GM12878 (cell line): ENCODE measurements at regions not wholly inside any gene's neighbourhood (a gene's known extent, or its start where the extent isn't known, plus 50 kb on each side); places are given as distances from the start of the nearest gene placed in this dataset.

ENCODE experiments used
- ATAC-seq: fragments of 200-7000 bp; cut with Tn5 transposase; 3 replicates; pipeline ENCODE4 v1.9.1; 2020; ENCODE audit warnings: mild to moderate bottlenecking, moderate library complexity
- BruUV-seq: library from RNA; stranded (reverse); fragments of 400-500 nt; replicated peaks from 2 replicates; lab custom pipeline; 2021; lab: Mats Ljungman, UMichigan
- CTCF ChIA-PET: fragments of 300-600 bp; sonication (Branson Sonifier 250); formaldehyde crosslinking; extraction: SDS; loops from one replicate; lab custom pipeline; 2021; ENCODE audit warnings: inconsistent platforms; lab: Yijun Ruan, JAX
- POLR2A ChIA-PET: fragments of 350-600 bp; formaldehyde crosslinking; extraction: SDS; loops from one replicate; lab custom pipeline; 2021; ENCODE audit warnings: inconsistent platforms; lab: Charles Lee
- RAD21 ChIA-PET: fragments of 300-600 bp; sonication (Branson Sonifier 250); formaldehyde crosslinking; loops from one replicate; lab custom pipeline; 2023; ENCODE audit warnings: antibody characterized with exemption; ENCODE audit not compliant: unreplicated experiment; lab: Charles Lee
- SMC1A ChIA-PET: fragments of 300-600 bp; sonication (Branson Sonifier 250); formaldehyde crosslinking; loops from one replicate; lab custom pipeline; 2023; ENCODE audit not compliant: unreplicated experiment, uncharacterized antibody; lab: Charles Lee
- DNase-seq: peaks from one replicate; pipeline ENCODE4 v3.0.0-alpha.2; 2011; ENCODE audit warnings: low read depth, low spot score
- FAIRE-seq: peaks from 3 replicates; lab custom pipeline; 2011; peaks lifted over from hg19 to GRCh38; lab: Jason Lieb, UNC
- H2AFZ ChIP-seq: 2 replicates; pipeline ENCODE4 v1.6.0; 2011; ENCODE audit warnings: low read depth, low read length, control low read depth; ENCODE audit not compliant: control insufficient read depth
- H3K27ac ChIP-seq: 2 replicates; pipeline ENCODE4 v1.5.1; 2011; ENCODE audit warnings: control low read depth; ENCODE audit not compliant: control insufficient read depth, insufficient read depth
- H3K27me3 ChIP-seq, 2 experiments: replicated peaks in 1 of 2; 2 replicates each; pipeline versions ENCODE4 v1.6.0 to v1.6.1; 2011; ENCODE audit warnings: low read length in 1 of 2; ENCODE audit not compliant: control insufficient read depth in 2 of 2, insufficient read depth in 2 of 2
- H3K36me3 ChIP-seq, 2 experiments: 2 replicates each; pipeline ENCODE4 v1.5.1; 2011; ENCODE audit warnings: low read length in 1 of 2; ENCODE audit not compliant: control insufficient read depth in 2 of 2, insufficient read depth in 2 of 2
- H3K4me1 ChIP-seq: 2 replicates; pipeline ENCODE4 v1.6.1; 2011; ENCODE audit warnings: mild to moderate bottlenecking, low read length, moderate library complexity, mixed read lengths; ENCODE audit not compliant: control insufficient read depth, insufficient read depth
- H3K4me2 ChIP-seq: 2 replicates; pipeline ENCODE4 v1.6.0; 2011; ENCODE audit warnings: control low read depth; ENCODE audit not compliant: control insufficient read depth, insufficient read depth
- H3K4me3 ChIP-seq: fragments of 200-600 bp; sonication (generic); 2 replicates; pipeline ENCODE4 v1.5.1; 2016
- H3K79me2 ChIP-seq: 2 replicates; pipeline ENCODE4 v1.6.0; 2011; ENCODE audit warnings: low read length; ENCODE audit not compliant: control insufficient read depth, insufficient read depth
- H3K9ac ChIP-seq: 2 replicates; pipeline ENCODE4 v1.8.0; 2011; ENCODE audit warnings: low read length, control low read depth, mixed read lengths; ENCODE audit not compliant: control insufficient read depth, insufficient read depth
- H3K9me3 ChIP-seq: replicated peaks from 3 replicates; pipeline ENCODE4 v1.5.1; 2011; ENCODE audit warnings: mild to moderate bottlenecking, low read length; ENCODE audit not compliant: control insufficient read depth, insufficient read depth
- H4K20me1 ChIP-seq: 2 replicates; pipeline ENCODE4 v1.6.0; 2011; ENCODE audit not compliant: control insufficient read depth, insufficient read depth
- CHD1 ChIP-seq: IDR thresholded peaks from 2 replicates; pipeline ENCODE4 v1.6.1; 2012; ENCODE audit warnings: low read depth, low read length, improper control_type of control experiment
- CREM ChIP-seq: IDR thresholded peaks from 2 replicates; pipeline ENCODE4 v1.6.1; 2014; ENCODE audit warnings: antibody characterized with exemption, low read depth
- DPF2 ChIP-seq: fragments of 450-650 bp; IDR thresholded peaks from 2 replicates; pipeline ENCODE4 v1.6.1; 2017; ENCODE audit warnings: mild to moderate bottlenecking
- EED ChIP-seq: sonication (generic); IDR thresholded peaks from 2 replicates; pipeline ENCODE4 v1.6.1; 2016; ENCODE audit warnings: antibody characterized with exemption, low read depth
- JUND ChIP-seq: IDR thresholded peaks from 2 replicates; pipeline ENCODE4 v1.6.1; 2012; ENCODE audit warnings: low read depth, mild to moderate bottlenecking, low read length, improper control_type of control experiment, moderate library complexity
- MTA3 ChIP-seq: IDR thresholded peaks from 2 replicates; pipeline ENCODE4 v1.6.1; 2012; ENCODE audit warnings: low read length, inconsistent platforms, borderline replicate concordance
- NFYB ChIP-seq: IDR thresholded peaks from 2 replicates; pipeline ENCODE4 v1.6.1; 2011; ENCODE audit warnings: low read depth, mild to moderate bottlenecking, low read length, improper control_type of control experiment, moderate library complexity; ENCODE audit not compliant: insufficient read depth
- PML ChIP-seq: IDR thresholded peaks from 2 replicates; pipeline ENCODE4 v1.6.1; 2012; ENCODE audit warnings: low read length, inconsistent platforms
- SIX5 ChIP-seq: IDR thresholded peaks from 2 replicates; pipeline ENCODE4 v1.6.1; 2011; ENCODE audit warnings: mild to moderate bottlenecking, low read depth, low read length, moderate library complexity; ENCODE audit not compliant: severe bottlenecking
- ZBED1 ChIP-seq: IDR thresholded peaks from 2 replicates; pipeline ENCODE4 v1.6.1; 2016; ENCODE audit warnings: borderline replicate concordance
- ZNF24 ChIP-seq: fragments of 450-650 bp; IDR thresholded peaks from 2 replicates; pipeline ENCODE4 v1.6.1; 2017; ENCODE audit warnings: antibody characterized with exemption, mild to moderate bottlenecking
- ZNF384 ChIP-seq: IDR thresholded peaks from 2 replicates; pipeline ENCODE4 v1.6.1; 2012; ENCODE audit warnings: low read depth, mild to moderate bottlenecking, low read length, improper control_type of control experiment, borderline replicate concordance
- WGBS: methylation state at CpG from one replicate; pipeline ENCODE4 v1.1.6; 2016; ENCODE audit warnings: low lambda C conversion rate; ENCODE audit not compliant: insufficient replicate concordance, insufficient coverage; ENCODE audit errors: missing lambda C conversion rate; 5-methylcytosine and 5-hydroxymethylcytosine counted together
- in situ Hi-C: fragments of 300-500 bp; cut with MboI; formaldehyde crosslinking; loops from 9 replicates; pipeline ENCODE4 v1.14.3; 2018; ENCODE audit warnings: mixed read lengths
- intact Hi-C: fragments of 100-400 bp; cut with micrococcal nuclease; formaldehyde crosslinking; loops from one replicate; pipeline ENCODE4 v1.14.2; 2022; ENCODE audit not compliant: unreplicated experiment
- TF ChIP-seq, protein P1 (sequence below): fragments of 450-650 bp; IDR thresholded peaks from 2 replicates; pipeline ENCODE4 v1.6.1; 2017; ENCODE audit warnings: low read depth, mild to moderate bottlenecking, moderate library complexity
- TF ChIP-seq, protein P2 (sequence below): fragments of 450-650 bp; formaldehyde crosslinking; IDR thresholded peaks from 2 replicates; pipeline ENCODE4 v1.5.0; 2022; ENCODE audit warnings: mild to moderate bottlenecking, missing genetic modification characterization
- TF ChIP-seq, protein P3 (sequence below): IDR thresholded peaks from 2 replicates; pipeline ENCODE4 v1.6.1; 2012; ENCODE audit warnings: low read depth, low read length, improper control_type of control experiment
- TF ChIP-seq, protein P4 (sequence below): fragments of 450-650 bp; IDR thresholded peaks from 2 replicates; pipeline ENCODE4 v1.6.1; 2016; ENCODE audit warnings: mild to moderate bottlenecking

DNA sequence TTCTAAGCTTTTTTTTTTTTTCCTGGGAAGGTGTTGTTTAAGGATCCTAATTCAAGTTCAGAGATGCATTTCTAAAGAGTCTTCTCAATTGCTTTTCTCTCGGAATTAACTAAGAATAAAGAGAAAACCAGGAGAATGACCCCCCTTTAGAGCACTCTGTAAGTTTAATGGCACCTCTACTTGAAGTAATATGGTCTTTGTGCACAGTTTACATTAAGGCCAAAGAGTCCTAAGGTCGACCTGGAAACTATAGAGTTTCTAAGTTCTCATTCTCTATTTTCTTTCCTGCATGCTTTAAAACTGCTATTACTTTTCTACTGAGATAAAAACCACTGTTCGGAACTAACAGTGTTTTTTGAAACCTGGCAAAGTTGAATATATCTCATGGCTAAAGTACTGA lies 923.1 kb upstream of the CDH10 start:
- H3K27ac ChIP-seq = no peak overlapping the region
- ChIA-PET RAD21 (no interaction called here), POLR2A (no interaction called here), CTCF (no interaction called here), SMC1A (interaction anchor here (1.9 to 2.5 kb wide), 2 partner anchors 10 to 12 kb away, joined by 6 to 7 read pairs; no protein-coding TSS in a partner anchor)
- no peak overlapping the region for H3K4me2 ChIP-seq
- FAIRE-seq = no peak
- no peak overlapping the region for H2AFZ ChIP-seq
- no peaks in the 10 kb centered on the region for H4K20me1 ChIP-seq
- H3K4me1 ChIP-seq = no peaks in the 10 kb centered on the region
- no peak overlapping the region for H3K4me3 ChIP-seq
- intact Hi-C loops (no loop called here), in situ Hi-C loops (no loop called here)
- 15% methylated on average over 3 of the region's 3 CpGs for WGBS
- no peak overlapping the region for H3K9ac ChIP-seq
- no peaks in the 10 kb centered on the region for H3K79me2 ChIP-seq
- no TSS peak for BruUV-seq
- no peaks in the 10 kb centered on the region for H3K36me3 ChIP-seq
- no peak for DNase-seq
- H3K27me3 ChIP-seq = no peaks in the 10 kb centered on the region
- H3K9me3 ChIP-seq = no peaks in the 10 kb centered on the region; the same call in 1 of the 3 replicates
- no peak for ATAC-seq
- no peak for TF ChIP-seq ZNF24
- no peak for TF ChIP-seq JUND
- no peak for TF ChIP-seq DPF2
- TF ChIP-seq ZBED1 = no peak
- TF ChIP-seq, protein P1, sequence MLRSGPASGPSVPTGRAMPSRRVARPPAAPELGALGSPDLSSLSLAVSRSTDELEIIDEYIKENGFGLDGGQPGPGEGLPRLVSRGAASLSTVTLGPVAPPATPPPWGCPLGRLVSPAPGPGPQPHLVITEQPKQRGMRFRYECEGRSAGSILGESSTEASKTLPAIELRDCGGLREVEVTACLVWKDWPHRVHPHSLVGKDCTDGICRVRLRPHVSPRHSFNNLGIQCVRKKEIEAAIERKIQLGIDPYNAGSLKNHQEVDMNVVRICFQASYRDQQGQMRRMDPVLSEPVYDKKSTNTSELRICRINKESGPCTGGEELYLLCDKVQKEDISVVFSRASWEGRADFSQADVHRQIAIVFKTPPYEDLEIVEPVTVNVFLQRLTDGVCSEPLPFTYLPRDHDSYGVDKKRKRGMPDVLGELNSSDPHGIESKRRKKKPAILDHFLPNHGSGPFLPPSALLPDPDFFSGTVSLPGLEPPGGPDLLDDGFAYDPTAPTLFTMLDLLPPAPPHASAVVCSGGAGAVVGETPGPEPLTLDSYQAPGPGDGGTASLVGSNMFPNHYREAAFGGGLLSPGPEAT = no peak
- TF ChIP-seq NFYB = no peak
- TF ChIP-seq, protein P2, sequence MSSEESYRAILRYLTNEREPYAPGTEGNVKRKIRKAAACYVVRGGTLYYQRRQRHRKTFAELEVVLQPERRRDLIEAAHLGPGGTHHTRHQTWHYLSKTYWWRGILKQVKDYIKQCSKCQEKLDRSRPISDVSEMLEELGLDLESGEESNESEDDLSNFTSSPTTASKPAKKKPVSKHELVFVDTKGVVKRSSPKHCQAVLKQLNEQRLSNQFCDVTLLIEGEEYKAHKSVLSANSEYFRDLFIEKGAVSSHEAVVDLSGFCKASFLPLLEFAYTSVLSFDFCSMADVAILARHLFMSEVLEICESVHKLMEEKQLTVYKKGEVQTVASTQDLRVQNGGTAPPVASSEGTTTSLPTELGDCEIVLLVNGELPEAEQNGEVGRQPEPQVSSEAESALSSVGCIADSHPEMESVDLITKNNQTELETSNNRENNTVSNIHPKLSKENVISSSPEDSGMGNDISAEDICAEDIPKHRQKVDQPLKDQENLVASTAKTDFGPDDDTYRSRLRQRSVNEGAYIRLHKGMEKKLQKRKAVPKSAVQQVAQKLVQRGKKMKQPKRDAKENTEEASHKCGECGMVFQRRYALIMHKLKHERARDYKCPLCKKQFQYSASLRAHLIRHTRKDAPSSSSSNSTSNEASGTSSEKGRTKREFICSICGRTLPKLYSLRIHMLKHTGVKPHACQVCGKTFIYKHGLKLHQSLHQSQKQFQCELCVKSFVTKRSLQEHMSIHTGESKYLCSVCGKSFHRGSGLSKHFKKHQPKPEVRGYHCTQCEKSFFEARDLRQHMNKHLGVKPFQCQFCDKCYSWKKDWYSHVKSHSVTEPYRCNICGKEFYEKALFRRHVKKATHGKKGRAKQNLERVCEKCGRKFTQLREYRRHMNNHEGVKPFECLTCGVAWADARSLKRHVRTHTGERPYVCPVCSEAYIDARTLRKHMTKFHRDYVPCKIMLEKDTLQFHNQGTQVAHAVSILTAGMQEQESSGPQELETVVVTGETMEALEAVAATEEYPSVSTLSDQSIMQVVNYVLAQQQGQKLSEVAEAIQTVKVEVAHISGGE (CRISPR knock-in tag) = no peak
- TF ChIP-seq CREM = no peak
- TF ChIP-seq SIX5 = no peak
- TF ChIP-seq PML = no peak
- no peak for TF ChIP-seq EED
- TF ChIP-seq MTA3 = no peak
- TF ChIP-seq, protein P3, sequence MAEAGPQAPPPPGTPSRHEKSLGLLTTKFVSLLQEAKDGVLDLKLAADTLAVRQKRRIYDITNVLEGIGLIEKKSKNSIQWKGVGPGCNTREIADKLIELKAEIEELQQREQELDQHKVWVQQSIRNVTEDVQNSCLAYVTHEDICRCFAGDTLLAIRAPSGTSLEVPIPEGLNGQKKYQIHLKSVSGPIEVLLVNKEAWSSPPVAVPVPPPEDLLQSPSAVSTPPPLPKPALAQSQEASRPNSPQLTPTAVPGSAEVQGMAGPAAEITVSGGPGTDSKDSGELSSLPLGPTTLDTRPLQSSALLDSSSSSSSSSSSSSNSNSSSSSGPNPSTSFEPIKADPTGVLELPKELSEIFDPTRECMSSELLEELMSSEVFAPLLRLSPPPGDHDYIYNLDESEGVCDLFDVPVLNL = no peak
- TF ChIP-seq, protein P4, sequence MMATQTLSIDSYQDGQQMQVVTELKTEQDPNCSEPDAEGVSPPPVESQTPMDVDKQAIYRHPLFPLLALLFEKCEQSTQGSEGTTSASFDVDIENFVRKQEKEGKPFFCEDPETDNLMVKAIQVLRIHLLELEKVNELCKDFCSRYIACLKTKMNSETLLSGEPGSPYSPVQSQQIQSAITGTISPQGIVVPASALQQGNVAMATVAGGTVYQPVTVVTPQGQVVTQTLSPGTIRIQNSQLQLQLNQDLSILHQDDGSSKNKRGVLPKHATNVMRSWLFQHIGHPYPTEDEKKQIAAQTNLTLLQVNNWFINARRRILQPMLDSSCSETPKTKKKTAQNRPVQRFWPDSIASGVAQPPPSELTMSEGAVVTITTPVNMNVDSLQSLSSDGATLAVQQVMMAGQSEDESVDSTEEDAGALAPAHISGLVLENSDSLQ = no peak
- TF ChIP-seq ZNF384 = no peak
- TF ChIP-seq CHD1 = no peak
